Vagina (tissue), 2 donors: ENCODE measurements at regions not wholly inside any gene's neighbourhood (a gene's known extent, or its start where the extent isn't known, plus 50 kb on each side); places are given as distances from the start of the nearest gene placed in this dataset.

Experiments used
- DNase-seq, 2 donors: peaks; one replicate each; pipeline ENCODE4 v3.0.0-alpha.2; 2017; ENCODE audit errors: extremely low spot score in 2 of 2
- H3K27ac ChIP-seq: fragments of 200-600 bp; sonication (generic); one replicate; pipeline ENCODE4 v1.5.1; 2019
- H3K27me3 ChIP-seq: fragments of 200-600 bp; sonication (generic); one replicate; pipeline ENCODE4 v1.5.1; 2019
- H3K36me3 ChIP-seq, 2 donors: fragments of 200-600 bp; sonication (generic); one replicate each; pipeline ENCODE4 v1.5.1; 2017 to 2019
- H3K4me1 ChIP-seq: fragments of 200-600 bp; sonication (generic); one replicate; pipeline ENCODE4 v1.5.1; 2019
- H3K4me3 ChIP-seq, 2 donors: fragments of 200-600 bp; sonication (generic); 1 replicate in 1 of 2; 2 replicates in 1 of 2; pipeline ENCODE4 v1.5.1; 2016 to 2019
- H3K9me3 ChIP-seq: fragments of 200-600 bp; sonication (generic); one replicate; pipeline ENCODE4 v1.5.1; 2019
- POLR2A ChIP-seq, 2 donors: fragments of 450-650 bp; IDR thresholded peaks; one replicate each; pipeline ENCODE4 v1.6.1; 2017; ENCODE audit warnings: antibody characterized with exemption in 2 of 2, mild to moderate bottlenecking in 2 of 2, moderate library complexity in 2 of 2
- POLR2AphosphoS5 ChIP-seq, 2 donors: sonication (generic); formaldehyde crosslinking; IDR thresholded peaks; one replicate each; pipeline ENCODE4 v1.9.0; 2017; ENCODE audit warnings: antibody characterized with exemption in 2 of 2, mild to moderate bottlenecking in 2 of 2, low read depth in 1 of 2; ENCODE audit not compliant: insufficient read depth in 1 of 2
- intact Hi-C: fragments of 100-400 bp; cut with DNase I; formaldehyde crosslinking; loops from one replicate; pipeline ENCODE4 v1.15.1; 2023
- TF ChIP-seq, protein P1 (sequence below), 3 experiments: fragments of 450-650 bp in 2 of 3; fragments of 200-600 bp in 1 of 3; sonication (generic) in 1 of 3; IDR thresholded peaks; one replicate each; pipeline ENCODE4 v1.5.1; 2017 to 2019; ENCODE audit warnings: antibody characterized with exemption in 3 of 3, mild to moderate bottlenecking in 2 of 3, moderate library complexity in 2 of 3

DNA sequence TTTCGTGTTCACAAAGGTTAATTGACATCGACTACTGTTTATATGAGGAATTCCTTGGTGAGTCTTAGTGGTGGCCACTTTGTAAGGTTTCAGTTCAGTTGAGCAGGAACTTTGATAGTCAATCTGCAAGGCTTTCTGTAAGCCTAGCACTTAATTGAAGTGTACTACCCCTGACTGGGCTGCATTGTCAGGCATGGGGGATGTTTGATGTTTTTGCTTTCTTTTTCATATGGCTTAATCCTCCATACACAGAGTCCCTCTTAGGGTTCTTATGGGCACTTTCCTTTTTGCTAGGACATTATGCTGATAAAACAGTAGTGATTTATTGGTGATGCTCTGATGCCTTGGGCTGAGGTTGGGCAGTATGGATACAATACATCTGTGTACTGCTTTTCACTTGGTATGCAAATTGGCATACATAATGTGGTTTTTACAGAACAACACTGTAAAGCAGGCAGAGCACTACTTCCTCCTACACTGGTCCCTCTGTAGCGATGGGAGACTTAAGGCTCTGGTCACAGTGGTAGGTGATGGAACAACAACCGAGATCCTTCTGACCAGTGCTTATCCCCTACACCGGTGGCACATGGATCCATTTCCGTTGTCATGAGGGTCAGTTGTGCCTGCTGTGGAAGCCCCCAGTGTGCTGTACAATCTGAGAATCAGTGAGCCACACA is 261.0 kb downstream of the MFSD1 start:
- Histone ChIP-seq H3K27me3 (no peaks in the 10 kb centered on the region), H3K9me3 (no peaks in the 10 kb centered on the region), H3K27ac (no peak overlapping the region), H3K4me1 (no peaks in the 10 kb centered on the region), H3K4me3 (no peak overlapping the region), H3K36me3 (no peaks in the 10 kb centered on the region)
- no peak for DNase-seq
- intact Hi-C loops = no loop called here
- TF ChIP-seq POLR2A (IDR thresholded peaks at IDR 0.05) = no peak
- no peak for TF ChIP-seq POLR2AphosphoS5 (IDR thresholded peaks at IDR 0.05; ENCODE audit: insufficient read depth in 1 of 2, low read depth in 1 of 2)
- TF ChIP-seq, protein P1, sequence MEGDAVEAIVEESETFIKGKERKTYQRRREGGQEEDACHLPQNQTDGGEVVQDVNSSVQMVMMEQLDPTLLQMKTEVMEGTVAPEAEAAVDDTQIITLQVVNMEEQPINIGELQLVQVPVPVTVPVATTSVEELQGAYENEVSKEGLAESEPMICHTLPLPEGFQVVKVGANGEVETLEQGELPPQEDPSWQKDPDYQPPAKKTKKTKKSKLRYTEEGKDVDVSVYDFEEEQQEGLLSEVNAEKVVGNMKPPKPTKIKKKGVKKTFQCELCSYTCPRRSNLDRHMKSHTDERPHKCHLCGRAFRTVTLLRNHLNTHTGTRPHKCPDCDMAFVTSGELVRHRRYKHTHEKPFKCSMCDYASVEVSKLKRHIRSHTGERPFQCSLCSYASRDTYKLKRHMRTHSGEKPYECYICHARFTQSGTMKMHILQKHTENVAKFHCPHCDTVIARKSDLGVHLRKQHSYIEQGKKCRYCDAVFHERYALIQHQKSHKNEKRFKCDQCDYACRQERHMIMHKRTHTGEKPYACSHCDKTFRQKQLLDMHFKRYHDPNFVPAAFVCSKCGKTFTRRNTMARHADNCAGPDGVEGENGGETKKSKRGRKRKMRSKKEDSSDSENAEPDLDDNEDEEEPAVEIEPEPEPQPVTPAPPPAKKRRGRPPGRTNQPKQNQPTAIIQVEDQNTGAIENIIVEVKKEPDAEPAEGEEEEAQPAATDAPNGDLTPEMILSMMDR (IDR thresholded peaks at IDR 0.05) = no peak

DNA sequence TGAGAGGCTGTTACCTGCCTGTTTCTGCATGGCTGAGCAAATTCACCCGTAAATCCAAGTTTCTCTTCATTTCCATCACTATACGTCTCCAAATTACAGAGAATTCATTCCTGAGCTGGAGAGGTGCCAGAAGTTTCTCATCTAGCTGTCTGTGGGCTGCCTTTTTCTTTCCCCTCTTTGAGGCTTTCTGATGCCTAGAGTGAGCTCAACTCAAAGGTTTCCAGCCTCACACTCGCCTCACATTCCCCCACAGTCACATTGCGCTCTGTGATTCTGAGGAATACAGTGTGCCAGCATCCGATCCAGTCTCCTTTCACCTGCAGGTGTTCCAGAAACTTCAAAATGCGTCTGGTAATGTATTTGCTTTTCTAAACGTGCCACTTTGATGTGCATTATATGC is 267.2 kb downstream of the MFSD1 start, which contains the start of gene IQCJ:
IQCJ (plus strand) TSS at position 229 of the 400 bp plus-strand sequence.
- Histone ChIP-seq H3K27ac (no peak within 1 kb of the TSS), H3K27me3 (no peaks in the 10 kb centered on the region), H3K36me3 (no peaks in the 10 kb centered on the region), H3K4me3 (no peak within 1 kb of the TSS), H3K9me3 (no peaks in the 10 kb centered on the region), H3K4me1 (no peaks in the 10 kb centered on the region)
- intact Hi-C loops = no loop called here
- TF ChIP-seq, protein P1 (IDR thresholded peaks at IDR 0.05) = no peak
- TF ChIP-seq POLR2A (IDR thresholded peaks at IDR 0.05) (no peak), POLR2AphosphoS5 (IDR thresholded peaks at IDR 0.05; ENCODE audit: insufficient read depth in 1 of 2, low read depth in 1 of 2) (no peak)
- DNase-seq = no peak

DNA sequence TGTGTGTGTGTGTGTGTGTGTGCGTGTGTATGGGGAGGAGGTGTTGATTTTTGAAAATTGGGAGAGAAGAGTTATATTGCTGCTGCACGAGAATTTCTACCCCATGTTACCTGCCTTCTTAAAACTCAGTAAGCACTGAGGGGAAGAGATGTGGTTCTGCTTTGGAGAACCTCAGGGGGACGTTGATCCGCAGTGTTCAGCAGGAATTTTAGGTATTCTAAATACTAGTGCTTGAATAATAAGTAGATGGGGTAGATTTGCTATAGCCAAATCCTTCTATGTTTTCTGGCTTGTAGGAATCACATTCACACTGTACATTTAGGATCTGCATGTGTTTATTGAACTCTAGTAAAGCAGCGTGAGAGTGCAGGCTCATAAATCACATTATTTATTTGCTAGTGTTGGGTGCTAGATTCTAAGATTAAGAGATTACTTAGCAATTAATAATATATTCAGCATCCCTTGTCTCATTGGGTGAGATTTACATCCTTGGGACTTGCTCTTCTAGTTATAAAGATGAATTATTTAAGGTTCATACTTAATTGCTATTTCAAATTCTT is 268.1 kb downstream of the MFSD1 start:
- TF ChIP-seq, protein P1 (IDR thresholded peaks at IDR 0.05) = no peak
- TF ChIP-seq POLR2AphosphoS5 (IDR thresholded peaks at IDR 0.05; ENCODE audit: insufficient read depth in 1 of 2, low read depth in 1 of 2) (no peak), POLR2A (IDR thresholded peaks at IDR 0.05) (no peak)
- intact Hi-C loops = no loop called here
- no peaks in the 10 kb centered on the region for H3K27me3 ChIP-seq
- DNase-seq = no peak
- no peaks in the 10 kb centered on the region for H3K9me3 ChIP-seq
- no peaks in the 10 kb centered on the region for H3K36me3 ChIP-seq
- H3K4me1 ChIP-seq = no peaks in the 10 kb centered on the region
- no peak overlapping the region for H3K4me3 ChIP-seq
- H3K27ac ChIP-seq = no peak overlapping the region

DNA sequence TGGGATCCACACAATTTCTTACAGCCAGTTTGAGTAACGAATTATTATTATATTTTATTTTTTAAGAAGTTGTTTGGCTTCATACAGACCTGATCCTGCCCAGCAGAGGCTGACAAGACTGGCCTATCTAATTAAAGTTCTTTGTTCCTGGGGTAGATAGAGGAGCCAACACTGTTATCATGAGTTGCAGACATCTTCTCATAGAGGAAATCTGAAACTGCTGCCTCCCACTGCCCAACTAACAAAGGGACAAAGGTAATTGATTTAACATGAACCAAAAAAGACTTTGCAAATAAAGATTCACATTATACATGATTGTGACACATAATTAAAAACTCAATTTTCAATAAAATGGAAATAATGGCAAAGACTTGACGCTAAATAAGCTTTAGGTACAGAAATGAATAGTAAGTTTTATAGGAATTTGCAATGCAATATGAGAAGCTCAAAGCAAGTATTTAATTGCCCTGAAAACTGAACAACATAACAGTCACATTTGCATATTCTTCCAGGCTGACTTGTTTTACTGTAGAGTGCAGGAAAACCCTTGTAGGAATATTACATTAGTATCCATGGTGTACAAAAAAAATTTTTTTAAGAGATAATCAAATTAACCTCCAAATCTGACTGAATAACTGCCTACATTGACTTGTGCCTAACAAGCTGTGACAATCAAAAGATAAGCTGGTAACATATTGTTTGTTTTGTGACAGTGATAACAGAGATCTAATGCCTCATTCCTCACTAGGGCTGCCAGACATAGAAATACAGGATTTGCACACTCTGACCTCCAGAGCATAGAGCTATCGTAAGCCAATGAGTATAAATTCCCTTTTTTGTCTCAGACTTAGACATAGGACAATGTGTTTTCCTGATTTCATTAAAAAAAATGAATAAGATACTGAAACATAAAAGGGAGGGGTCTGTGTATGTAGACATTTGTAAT is 273.2 kb downstream of the MFSD1 start:
- TF ChIP-seq POLR2A (IDR thresholded peaks at IDR 0.05) (no peak), POLR2AphosphoS5 (IDR thresholded peaks at IDR 0.05; ENCODE audit: insufficient read depth in 1 of 2, low read depth in 1 of 2) (no peak)
- TF ChIP-seq, protein P1 (IDR thresholded peaks at IDR 0.05) = no peak
- intact Hi-C loops = no loop called here
- H3K36me3 ChIP-seq = no peaks in the 10 kb centered on the region
- no peak overlapping the region for H3K27ac ChIP-seq
- no peak for DNase-seq
- no peaks in the 10 kb centered on the region for H3K9me3 ChIP-seq
- H3K27me3 ChIP-seq = no peaks in the 10 kb centered on the region
- H3K4me1 ChIP-seq = no peaks in the 10 kb centered on the region
- H3K4me3 ChIP-seq = no peak overlapping the region
